ENCODE measurements at regions not wholly inside any gene's neighbourhood (a gene's known extent, or its start where the extent isn't known, plus 50 kb on each side); places are given as distances from the start of the nearest gene placed in this dataset.

- H3K27me3 ChIP-seq (ENCODE audit: control insufficient read depth, insufficient read depth, low read length), result no peaks in the 10 kb centered on the region
- H3K4me1 ChIP-seq, result peaks cover 4% of the 10 kb centered on the region
- H2AFZ ChIP-seq, result no peak overlapping the region
- H3K9me3 ChIP-seq (ENCODE audit: control insufficient read depth, low read length), result no peaks in the 10 kb centered on the region
- no peak overlapping the region for H3K4me3 ChIP-seq (ENCODE audit: low read depth, low read length)
- no peaks in the 10 kb centered on the region for H3K36me3 ChIP-seq (ENCODE audit: control insufficient read depth, insufficient read depth, low read length)
- H3K4me2 ChIP-seq (ENCODE audit: low read length), result no peak overlapping the region
- no peaks in the 10 kb centered on the region for H3K79me2 ChIP-seq
- TF ChIP-seq, protein P1, sequence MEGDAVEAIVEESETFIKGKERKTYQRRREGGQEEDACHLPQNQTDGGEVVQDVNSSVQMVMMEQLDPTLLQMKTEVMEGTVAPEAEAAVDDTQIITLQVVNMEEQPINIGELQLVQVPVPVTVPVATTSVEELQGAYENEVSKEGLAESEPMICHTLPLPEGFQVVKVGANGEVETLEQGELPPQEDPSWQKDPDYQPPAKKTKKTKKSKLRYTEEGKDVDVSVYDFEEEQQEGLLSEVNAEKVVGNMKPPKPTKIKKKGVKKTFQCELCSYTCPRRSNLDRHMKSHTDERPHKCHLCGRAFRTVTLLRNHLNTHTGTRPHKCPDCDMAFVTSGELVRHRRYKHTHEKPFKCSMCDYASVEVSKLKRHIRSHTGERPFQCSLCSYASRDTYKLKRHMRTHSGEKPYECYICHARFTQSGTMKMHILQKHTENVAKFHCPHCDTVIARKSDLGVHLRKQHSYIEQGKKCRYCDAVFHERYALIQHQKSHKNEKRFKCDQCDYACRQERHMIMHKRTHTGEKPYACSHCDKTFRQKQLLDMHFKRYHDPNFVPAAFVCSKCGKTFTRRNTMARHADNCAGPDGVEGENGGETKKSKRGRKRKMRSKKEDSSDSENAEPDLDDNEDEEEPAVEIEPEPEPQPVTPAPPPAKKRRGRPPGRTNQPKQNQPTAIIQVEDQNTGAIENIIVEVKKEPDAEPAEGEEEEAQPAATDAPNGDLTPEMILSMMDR (IDR thresholded peaks at IDR 0.05), result no peak
- no peak overlapping the region for H3K27ac ChIP-seq
- H3K9ac ChIP-seq, result no peak overlapping the region
Observed at GRCh38 chr5:74083096-74083791, 457.2 kb downstream of the ARHGEF28 start.

DNA sequence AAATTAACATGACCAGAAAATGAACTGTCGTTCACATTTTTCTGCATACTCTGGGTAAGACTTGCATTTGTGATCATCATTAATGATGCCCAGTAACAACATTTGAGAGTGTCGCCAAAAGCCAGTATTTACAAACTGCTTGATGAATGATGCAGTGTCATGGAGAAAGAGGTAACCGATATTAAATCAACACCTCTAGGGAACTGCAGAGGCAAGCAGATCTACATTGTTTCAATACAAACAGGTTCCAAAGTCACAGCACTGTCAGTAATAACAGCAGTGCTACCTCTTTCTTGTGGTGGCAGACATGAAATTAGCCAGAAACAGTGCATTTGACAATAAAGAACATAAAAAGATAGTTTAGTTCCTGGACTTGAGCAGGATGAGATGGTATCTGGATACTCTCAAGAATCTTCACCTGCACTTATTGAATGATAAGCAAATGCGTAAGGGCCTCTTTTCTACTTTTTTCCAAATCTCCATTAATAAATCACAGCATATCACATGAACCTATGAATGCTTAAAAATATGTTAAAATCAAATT is 456.6 kb downstream of the ARHGEF28 start:
- no peak overlapping the region for H3K4me2 ChIP-seq (ENCODE audit: low read length)
- no peaks in the 10 kb centered on the region for H3K9me3 ChIP-seq (ENCODE audit: control insufficient read depth, low read length)
- no peak overlapping the region for H3K27ac ChIP-seq
- H2AFZ ChIP-seq, result no peak overlapping the region
- peaks cover 4% of the 10 kb centered on the region for H3K4me1 ChIP-seq
- H3K36me3 ChIP-seq (ENCODE audit: control insufficient read depth, insufficient read depth, low read length), result no peaks in the 10 kb centered on the region
- H3K9ac ChIP-seq, result no peak overlapping the region
- no peak overlapping the region for H3K4me3 ChIP-seq (ENCODE audit: low read depth, low read length)
- no peaks in the 10 kb centered on the region for H3K79me2 ChIP-seq
- TF ChIP-seq, protein P1 (IDR thresholded peaks at IDR 0.05), result no peak
- H3K27me3 ChIP-seq (ENCODE audit: control insufficient read depth, insufficient read depth, low read length), result no peaks in the 10 kb centered on the region

DNA sequence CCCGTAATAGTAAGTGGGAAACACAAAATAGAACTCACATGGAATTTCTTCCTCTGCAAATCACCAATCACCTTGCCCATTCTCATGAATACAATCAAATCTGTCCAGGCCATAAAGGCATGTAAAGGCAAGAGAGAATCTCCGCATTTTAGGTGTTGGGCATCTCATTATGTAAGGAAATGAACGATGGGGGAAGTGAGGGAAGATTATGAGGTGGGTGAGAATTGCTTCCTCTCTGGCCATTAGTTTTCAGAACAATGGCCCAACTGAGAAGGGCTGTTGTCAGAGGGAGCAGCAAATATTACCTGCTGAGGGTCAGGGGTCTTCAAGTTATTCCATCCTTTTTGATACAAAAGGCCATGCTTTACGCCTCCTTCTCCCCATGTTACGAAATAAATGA is 455.1 kb downstream of the ARHGEF28 start:
- Histone ChIP-seq H2AFZ (no peak overlapping the region), H3K4me3 (ENCODE audit: low read depth, low read length) (no peak overlapping the region), H3K4me1 (peaks cover 8% of the 10 kb centered on the region), H3K79me2 (no peaks in the 10 kb centered on the region), H3K4me2 (ENCODE audit: low read length) (no peak overlapping the region), H3K27me3 (ENCODE audit: control insufficient read depth, insufficient read depth, low read length) (no peaks in the 10 kb centered on the region), H3K9me3 (ENCODE audit: control insufficient read depth, low read length) (no peaks in the 10 kb centered on the region), H3K36me3 (ENCODE audit: control insufficient read depth, insufficient read depth, low read length) (no peaks in the 10 kb centered on the region), H3K27ac (no peak overlapping the region), H3K9ac (no peak overlapping the region)
- TF ChIP-seq, protein P1 (IDR thresholded peaks at IDR 0.05), result no peak

GRCh38 chr5:74079971-74080556 is 454.1 kb downstream of the ARHGEF28 start:
- no peaks in the 10 kb centered on the region for H3K9me3 ChIP-seq (ENCODE audit: control insufficient read depth, low read length)
- H3K27ac ChIP-seq, result no peak overlapping the region
- no peak overlapping the region for H3K9ac ChIP-seq
- no peaks in the 10 kb centered on the region for H3K36me3 ChIP-seq (ENCODE audit: control insufficient read depth, insufficient read depth, low read length)
- H3K4me3 ChIP-seq (ENCODE audit: low read depth, low read length), result no peak overlapping the region
- H3K27me3 ChIP-seq (ENCODE audit: control insufficient read depth, insufficient read depth, low read length), result no peaks in the 10 kb centered on the region
- no peaks in the 10 kb centered on the region for H3K79me2 ChIP-seq
- no peak overlapping the region for H3K4me2 ChIP-seq (ENCODE audit: low read length)
- H2AFZ ChIP-seq, result no peak overlapping the region
- peaks cover 11% of the 10 kb centered on the region for H3K4me1 ChIP-seq
- TF ChIP-seq, protein P1 (IDR thresholded peaks at IDR 0.05), result no peak

Measured in parathyroid adenoma (tissue), 2 donors.